RWPE1 (cell line): ENCODE measurements at regions not wholly inside any gene's neighbourhood (a gene's known extent, or its start where the extent isn't known, plus 50 kb on each side); places are given as distances from the start of the nearest gene placed in this dataset.

Source experiments
- CTCF ChIA-PET: fragments of 350-600 bp; sonication (Branson Sonifier 250); formaldehyde crosslinking; extraction: SDS; loops from one replicate; lab custom pipeline; 2021; lab: Yijun Ruan, JAX
- POLR2A ChIA-PET: fragments of 400-600 bp; formaldehyde crosslinking; extraction: SDS; loops from one replicate; lab custom pipeline; 2020; ENCODE audit warnings: antibody characterized with exemption; ENCODE audit not compliant: low non-redundant PET; lab: Yijun Ruan, JAX
- DNase-seq: peaks from one replicate; pipeline ENCODE4 v3.0.0; 2012; ENCODE audit warnings: low spot score
- H3K27ac ChIP-seq: fragments of 450-650 bp; 2 replicates; pipeline ENCODE4 v1.5.1; 2017
- TF ChIP-seq, protein P1 (sequence below): fragments of 450-650 bp; conservative IDR thresholded peaks from 2 replicates; pipeline ENCODE4 v1.5.1; 2017; ENCODE audit warnings: low read depth, mild to moderate bottlenecking

GRCh38 chr17:72432881-72433280 is 312.1 kb downstream of the SOX9 start:
- ChIA-PET CTCF (no interaction called here), POLR2A (no interaction called here)
- TF ChIP-seq, protein P1, sequence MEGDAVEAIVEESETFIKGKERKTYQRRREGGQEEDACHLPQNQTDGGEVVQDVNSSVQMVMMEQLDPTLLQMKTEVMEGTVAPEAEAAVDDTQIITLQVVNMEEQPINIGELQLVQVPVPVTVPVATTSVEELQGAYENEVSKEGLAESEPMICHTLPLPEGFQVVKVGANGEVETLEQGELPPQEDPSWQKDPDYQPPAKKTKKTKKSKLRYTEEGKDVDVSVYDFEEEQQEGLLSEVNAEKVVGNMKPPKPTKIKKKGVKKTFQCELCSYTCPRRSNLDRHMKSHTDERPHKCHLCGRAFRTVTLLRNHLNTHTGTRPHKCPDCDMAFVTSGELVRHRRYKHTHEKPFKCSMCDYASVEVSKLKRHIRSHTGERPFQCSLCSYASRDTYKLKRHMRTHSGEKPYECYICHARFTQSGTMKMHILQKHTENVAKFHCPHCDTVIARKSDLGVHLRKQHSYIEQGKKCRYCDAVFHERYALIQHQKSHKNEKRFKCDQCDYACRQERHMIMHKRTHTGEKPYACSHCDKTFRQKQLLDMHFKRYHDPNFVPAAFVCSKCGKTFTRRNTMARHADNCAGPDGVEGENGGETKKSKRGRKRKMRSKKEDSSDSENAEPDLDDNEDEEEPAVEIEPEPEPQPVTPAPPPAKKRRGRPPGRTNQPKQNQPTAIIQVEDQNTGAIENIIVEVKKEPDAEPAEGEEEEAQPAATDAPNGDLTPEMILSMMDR = no peak
- H3K27ac ChIP-seq = no peak overlapping the region
- no peak for DNase-seq

GRCh38 chr17:72433797-72434196 is 313.0 kb downstream of the SOX9 start:
- TF ChIP-seq, protein P1 = no peak
- ChIA-PET CTCF (no interaction called here), POLR2A (interaction anchor here (0.6 kb wide), 1 partner anchor 298 kb away, joined by 4 read pairs; no protein-coding TSS in a partner anchor)
- no peak overlapping the region for H3K27ac ChIP-seq
- no peak for DNase-seq

- TF ChIP-seq, protein P1 = no peak
- no peak for DNase-seq
- ChIA-PET POLR2A (interaction anchor here (0.6 kb wide), 2 partner anchors 48 to 299 kb away, joined by 4 to 8 read pairs; no protein-coding TSS in a partner anchor), CTCF (no interaction called here)
- H3K27ac ChIP-seq = no peak overlapping the region
Measured at GRCh38 chr17:72434581-72434980, 313.8 kb downstream of the SOX9 start.

DNA sequence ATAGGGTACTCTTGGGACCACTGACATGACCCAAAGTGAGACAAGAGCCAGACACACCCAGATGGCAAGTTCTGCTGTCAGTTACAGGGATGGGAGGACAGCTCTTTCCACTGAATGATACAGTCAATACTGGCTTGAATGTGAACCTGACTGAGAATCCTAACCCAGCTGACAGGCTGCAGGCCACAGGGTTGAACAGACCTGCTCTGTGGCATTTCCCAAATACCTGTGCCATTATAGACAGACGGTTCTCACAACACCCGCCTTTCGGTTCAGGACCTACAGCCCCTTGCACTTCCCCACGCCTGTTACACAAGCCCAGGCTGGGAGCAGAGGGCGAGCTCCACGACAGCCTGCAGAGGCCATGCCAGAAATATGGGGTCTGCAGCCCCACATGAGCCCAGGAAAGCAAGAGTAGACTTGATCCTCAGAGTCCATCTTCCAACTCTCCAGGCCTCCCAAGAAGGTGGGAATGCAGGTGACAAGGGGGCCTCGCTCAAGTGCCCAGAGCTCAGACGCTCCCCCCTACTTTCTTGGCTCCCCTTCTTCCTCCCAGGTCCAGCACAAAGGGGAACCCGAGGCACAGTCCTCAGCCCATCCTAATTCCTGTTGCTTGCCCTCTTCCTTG is 314.3 kb downstream of the SOX9 start:
- peak overlapping the region; percentile 19 for H3K27ac ChIP-seq
- DNase-seq = no peak
- ChIA-PET CTCF (no interaction called here), POLR2A (interaction anchor here (0.6 kb wide), 1 partner anchor 49 kb away, joined by 8 read pairs; no protein-coding TSS in a partner anchor)
- TF ChIP-seq, protein P1 = no peak

GRCh38 chr17:72438783-72439182 is 318.0 kb downstream of the SOX9 start:
- TF ChIP-seq, protein P1 = no peak
- H3K27ac ChIP-seq = no peak overlapping the region
- CTCF ChIA-PET = no interaction called here
- POLR2A ChIA-PET = no interaction called here
- DNase-seq = no peak

- no peak overlapping the region for H3K27ac ChIP-seq
- TF ChIP-seq, protein P1 = no peak
- DNase-seq = no peak
- ChIA-PET POLR2A (no interaction called here), CTCF (no interaction called here)
Measured at GRCh38 chr17:72439893-72440502, 319.2 kb downstream of the SOX9 start.
